PC-9 (cell line): ENCODE measurements at regions not wholly inside any gene's neighbourhood (a gene's known extent, or its start where the extent isn't known, plus 50 kb on each side); places are given as distances from the start of the nearest gene placed in this dataset.

Experiments
- BruUV-seq: library from RNA; stranded (reverse); fragments of 400-500 nt; replicated peaks from 2 replicates; lab custom pipeline; 2021; lab: Mats Ljungman, UMichigan
- CTCF ChIA-PET: fragments of 300-600 bp; sonication (Branson Sonifier 250); formaldehyde crosslinking; loops from one replicate; lab custom pipeline; 2022; ENCODE audit warnings: antibody characterized with exemption; lab: Charles Lee
- POLR2A ChIA-PET: fragments of 300-600 bp; sonication (Branson Sonifier 250); formaldehyde crosslinking; loops from one replicate; lab custom pipeline; 2022; ENCODE audit warnings: antibody characterized with exemption; ENCODE audit not compliant: unreplicated experiment; lab: Charles Lee
- DNase-seq, 2 experiments: peaks; one replicate each; pipeline versions ENCODE4 v3.0.0 to v3.0.0-alpha.2; 2015 to 2022; ENCODE audit warnings: mixed read lengths in 1 of 2
- H2AFZ ChIP-seq: fragments of 200-600 bp; sonication (generic); 2 replicates; pipeline ENCODE4 v1.8.1; 2017; ENCODE audit warnings: antibody characterized with exemption
- H3F3A ChIP-seq: fragments of 200-600 bp; sonication (generic); 2 replicates; pipeline ENCODE4 v1.8.1; 2017; ENCODE audit warnings: antibody characterized with exemption, mild to moderate bottlenecking, low read depth; ENCODE audit not compliant: insufficient read depth
- H3K27ac ChIP-seq: fragments of 200-600 bp; sonication (generic); 2 replicates; pipeline ENCODE4 v1.6.1; 2016; ENCODE audit warnings: mixed run types
- H3K27me3 ChIP-seq: fragments of 200-600 bp; sonication (generic); 2 replicates; pipeline ENCODE4 v1.6.1; 2016; ENCODE audit warnings: low read depth, mixed run types; ENCODE audit not compliant: insufficient read depth
- H3K36me3 ChIP-seq: fragments of 200-600 bp; sonication (generic); 2 replicates; pipeline ENCODE4 v1.6.1; 2016; ENCODE audit warnings: low read depth, mixed run types
- H3K4me1 ChIP-seq: fragments of 200-600 bp; sonication (generic); replicated peaks from 2 replicates; pipeline ENCODE4 v1.6.1; 2016; ENCODE audit warnings: mixed run types; ENCODE audit not compliant: insufficient read depth
- H3K4me2 ChIP-seq: fragments of 200-600 bp; sonication (generic); 2 replicates; pipeline ENCODE4 v1.6.1; 2017; ENCODE audit warnings: mixed run types
- H3K4me3 ChIP-seq: fragments of 200-600 bp; sonication (generic); 2 replicates; pipeline ENCODE4 v1.6.1; 2016; ENCODE audit warnings: mixed run types
- H3K79me2 ChIP-seq: fragments of 200-600 bp; sonication (generic); 2 replicates; pipeline ENCODE4 v1.6.1; 2017; ENCODE audit warnings: low read depth, mixed run types
- H3K9me2 ChIP-seq: fragments of 200-600 bp; sonication (generic); 2 replicates; pipeline ENCODE4 v1.8.1; 2017; ENCODE audit warnings: mild to moderate bottlenecking; ENCODE audit not compliant: insufficient read depth
- H3K9me3 ChIP-seq: fragments of 200-600 bp; sonication (generic); 2 replicates; pipeline ENCODE4 v1.8.1; 2016; ENCODE audit warnings: low read depth; ENCODE audit not compliant: insufficient read depth
- H4K20me1 ChIP-seq: fragments of 200-600 bp; sonication (generic); 2 replicates; pipeline ENCODE4 v1.8.1; 2017; ENCODE audit not compliant: insufficient read depth
- CTCF ChIP-seq: fragments of 200-600 bp; sonication (generic); conservative IDR thresholded peaks from 2 replicates; pipeline ENCODE4 v1.6.1; 2017; ENCODE audit warnings: mixed run types, antibody characterized with exemption, mild to moderate bottlenecking, moderate library complexity
- EZH2 ChIP-seq: fragments of 200-600 bp; sonication (generic); IDR thresholded peaks from 2 replicates; pipeline ENCODE4 v1.8.0; 2017; ENCODE audit warnings: antibody characterized with exemption, low read depth
- intact Hi-C: fragments of 100-400 bp; cut with micrococcal nuclease; formaldehyde crosslinking; loops from one replicate; pipeline ENCODE4 v1.10.0; 2022; ENCODE audit not compliant: unreplicated experiment

DNA sequence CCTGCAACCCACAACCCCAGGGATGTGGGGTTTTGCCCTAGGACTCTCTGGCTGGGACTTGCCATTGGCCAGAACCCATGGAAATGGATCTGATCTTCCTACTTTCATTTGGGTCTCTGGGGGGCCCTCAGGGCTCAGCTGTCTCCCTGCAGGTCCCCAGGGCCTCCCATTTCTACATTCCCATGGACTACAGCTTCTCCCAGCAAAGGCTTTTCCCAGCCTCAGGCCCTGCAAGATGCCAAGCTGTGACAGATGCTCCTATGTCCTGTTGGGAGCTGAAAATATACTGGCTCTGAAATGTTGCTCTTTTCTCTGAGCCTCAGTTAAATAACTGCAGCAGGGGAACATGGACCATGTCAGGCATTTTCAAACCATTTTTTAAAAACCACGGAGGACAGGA lies 99.5 kb upstream of the IGSF21 start:
- Histone ChIP-seq H3K4me3 (no peak overlapping the region), H3K9me2 (no peaks in the 10 kb centered on the region), H3K27ac (no peak overlapping the region), H3F3A (no peaks in the 10 kb centered on the region), H3K27me3 (peaks cover 31% of the 10 kb centered on the region), H3K79me2 (no peaks in the 10 kb centered on the region), H2AFZ (no peak overlapping the region), H3K4me2 (no peak overlapping the region), H3K36me3 (no peaks in the 10 kb centered on the region), H4K20me1 (no peaks in the 10 kb centered on the region), H3K9me3 (no peaks in the 10 kb centered on the region), H3K4me1 (no peaks in the 10 kb centered on the region)
- intact Hi-C loops, result no loop called here
- no peak for TF ChIP-seq EZH2
- no peak for TF ChIP-seq CTCF
- no peak for DNase-seq
- BruUV-seq, result no TSS peak
- POLR2A ChIA-PET, result no interaction called here
- CTCF ChIA-PET, result no interaction called here

- Histone ChIP-seq H3F3A (no peaks in the 10 kb centered on the region), H3K79me2 (no peaks in the 10 kb centered on the region)
Observed at GRCh38 chr1:18009055-18009454, 98.5 kb upstream of the IGSF21 start.

GRCh38 chr1:18009478-18009961 lies 98.1 kb upstream of the IGSF21 start:
- no TSS peak for BruUV-seq

More at GRCh38 chr1:18009055-18009454, 98.5 kb upstream of the IGSF21 start:
- H3K4me3 ChIP-seq, result no peak overlapping the region
- H3K27me3 ChIP-seq, result peaks cover 23% of the 10 kb centered on the region
- H4K20me1 ChIP-seq, result no peaks in the 10 kb centered on the region
- no peak overlapping the region for H2AFZ ChIP-seq
- TF ChIP-seq EZH2 (no peak), CTCF (no peak)
- H3K36me3 ChIP-seq, result no peaks in the 10 kb centered on the region
- H3K4me2 ChIP-seq, result no peak overlapping the region
- no peaks in the 10 kb centered on the region for H3K4me1 ChIP-seq
- no peak for DNase-seq
- BruUV-seq, result no TSS peak
- H3K9me3 ChIP-seq, result no peaks in the 10 kb centered on the region
- ChIA-PET POLR2A (no interaction called here), CTCF (no interaction called here)
- H3K27ac ChIP-seq, result no peak overlapping the region
- intact Hi-C loops, result no loop called here
- no peaks in the 10 kb centered on the region for H3K9me2 ChIP-seq

More at GRCh38 chr1:18009478-18009961, 98.1 kb upstream of the IGSF21 start:
- H3F3A ChIP-seq, result no peaks in the 10 kb centered on the region
- no peak overlapping the region for H3K4me2 ChIP-seq
- H3K36me3 ChIP-seq, result no peaks in the 10 kb centered on the region
- H4K20me1 ChIP-seq, result no peaks in the 10 kb centered on the region
- H3K27ac ChIP-seq, result no peak overlapping the region
- H3K4me1 ChIP-seq, result no peaks in the 10 kb centered on the region
- CTCF ChIA-PET, result no interaction called here
- no peaks in the 10 kb centered on the region for H3K9me3 ChIP-seq
- POLR2A ChIA-PET, result no interaction called here
- no peak for DNase-seq
- no peaks in the 10 kb centered on the region for H3K9me2 ChIP-seq
- no peak overlapping the region for H3K4me3 ChIP-seq
- peaks cover 21% of the 10 kb centered on the region; the same call in 1 of the 2 replicates for H3K27me3 ChIP-seq
- H2AFZ ChIP-seq, result no peak overlapping the region
- no peak for TF ChIP-seq EZH2
- no peak for TF ChIP-seq CTCF
- intact Hi-C loops, result no loop called here
- no peaks in the 10 kb centered on the region for H3K79me2 ChIP-seq
